Right lobe of liver (tissue), 6 donors: ENCODE measurements at regions not wholly inside any gene's neighbourhood (a gene's known extent, or its start where the extent isn't known, plus 50 kb on each side); places are given as distances from the start of the nearest gene placed in this dataset.

ENCODE experiments used
- ATAC-seq, 4 donors: fragments of 200-7000 bp; cut with Tn5 transposase; one replicate each; pipeline ENCODE4 v1.9.1; 2020; ENCODE audit warnings: mild to moderate bottlenecking in 4 of 4, moderate library complexity in 4 of 4
- DNase-seq, 3 donors: peaks; one replicate each; pipeline ENCODE4 v3.0.0-alpha.2; 2020
- H3K27ac ChIP-seq, 3 donors: fragments of 200-600 bp; one replicate each; pipeline ENCODE4 v1.8.0; 2022
- H3K27me3 ChIP-seq, 2 donors: fragments of 200-600 bp; one replicate each; pipeline ENCODE4 v1.8.0; 2022
- H3K36me3 ChIP-seq, 4 donors: fragments of 200-600 bp; sonication (generic) in 1 of 4; one replicate each; pipeline versions ENCODE4 v1.5.1 to v1.8.0; 2017 to 2022; ENCODE audit warnings: control low read depth in 1 of 4
- H3K4me1 ChIP-seq, 4 donors: fragments of 200-600 bp; sonication (generic) in 1 of 4; one replicate each; pipeline versions ENCODE4 v1.5.1 to v1.8.0; 2017 to 2022; ENCODE audit warnings: control low read depth in 1 of 4
- H3K4me3 ChIP-seq, 3 donors: fragments of 200-600 bp; one replicate each; pipeline ENCODE4 v1.8.0; 2022
- H3K9me3 ChIP-seq, 4 donors: fragments of 200-600 bp; sonication (generic) in 1 of 4; one replicate each; pipeline versions ENCODE4 v1.5.1 to v1.8.0; 2017 to 2022; ENCODE audit warnings: control low read depth in 1 of 4
- POLR2A ChIP-seq: fragments of 450-650 bp; IDR thresholded peaks from one replicate; pipeline ENCODE4 v1.6.1; 2017; ENCODE audit warnings: antibody characterized with exemption, mild to moderate bottlenecking
- WGBS: methylation state at CpG from one replicate; pipeline ENCODE4 v1.1.6; 2018; ENCODE audit warnings: low coverage, low lambda C conversion rate; ENCODE audit not compliant: insufficient coverage; ENCODE audit errors: missing lambda C conversion rate; 5-methylcytosine and 5-hydroxymethylcytosine counted together
- intact Hi-C, 2 donors: fragments of 100-400 bp; cut with DNase I; formaldehyde crosslinking; loops; one replicate each; pipeline versions ENCODE4 v1.11.2 to v1.14.1; 2022
- TF ChIP-seq, protein P1 (sequence below), 4 donors: fragments of 200-600 bp in 3 of 4; fragments of 450-650 bp in 1 of 4; IDR thresholded peaks; one replicate each; pipeline versions ENCODE4 v1.5.1 to v1.8.0; 2016 to 2022; ENCODE audit warnings: antibody characterized with exemption in 4 of 4, mild to moderate bottlenecking in 2 of 4
- donor health status: DM: no; HTN: yes; CAD: no.
- donor health status: DM: no; HTN: no; CAD: no.
- donor health status: DM: no; HTN: no; CAD: no.
- donor health status: DM: no; HTN: yes; CAD: no.
- donor health status: DM: no; HTN: yes; CAD: no.

DNA sequence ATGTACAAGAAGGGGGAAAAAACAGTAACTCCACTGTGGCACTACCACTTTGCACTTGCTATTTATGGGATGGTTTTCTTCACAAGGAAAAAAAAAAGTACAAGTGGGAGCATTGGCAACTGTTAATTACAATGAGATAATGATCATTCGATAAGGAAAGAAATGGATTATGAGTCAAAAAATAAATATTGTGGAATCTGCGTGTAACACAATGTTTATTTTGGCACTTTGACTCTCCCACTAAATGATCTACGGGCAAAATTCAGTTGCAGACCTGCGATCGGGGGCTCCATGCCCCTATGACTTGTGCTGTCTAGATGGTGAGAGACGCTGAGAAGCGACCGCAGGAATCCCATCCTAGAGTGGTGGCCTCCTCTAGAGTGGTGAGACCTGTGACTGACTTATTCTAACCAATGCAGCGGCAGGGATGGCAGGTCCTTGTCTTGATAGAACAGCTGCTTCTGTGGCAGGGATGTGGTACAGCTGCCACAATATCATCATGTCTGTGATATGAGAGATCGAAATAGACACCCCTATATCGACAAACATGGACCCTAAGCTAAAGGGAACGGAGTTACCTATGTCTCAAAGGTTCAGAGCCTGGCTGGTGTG is 345.0 kb upstream of the KLF6 start:
- 59% methylated on average over 9 of the region's 12 CpGs for WGBS
- Histone ChIP-seq H3K27ac (no peak overlapping the region), H3K4me3 (no peak overlapping the region), H3K9me3 (no peaks in the 10 kb centered on the region), H3K27me3 (no peaks in the 10 kb centered on the region), H3K36me3 (no peaks in the 10 kb centered on the region), H3K4me1 (peaks cover 0 to 7% (median 0%) of the 10 kb centered on the region in 4 donors)
- TF ChIP-seq, protein P1, sequence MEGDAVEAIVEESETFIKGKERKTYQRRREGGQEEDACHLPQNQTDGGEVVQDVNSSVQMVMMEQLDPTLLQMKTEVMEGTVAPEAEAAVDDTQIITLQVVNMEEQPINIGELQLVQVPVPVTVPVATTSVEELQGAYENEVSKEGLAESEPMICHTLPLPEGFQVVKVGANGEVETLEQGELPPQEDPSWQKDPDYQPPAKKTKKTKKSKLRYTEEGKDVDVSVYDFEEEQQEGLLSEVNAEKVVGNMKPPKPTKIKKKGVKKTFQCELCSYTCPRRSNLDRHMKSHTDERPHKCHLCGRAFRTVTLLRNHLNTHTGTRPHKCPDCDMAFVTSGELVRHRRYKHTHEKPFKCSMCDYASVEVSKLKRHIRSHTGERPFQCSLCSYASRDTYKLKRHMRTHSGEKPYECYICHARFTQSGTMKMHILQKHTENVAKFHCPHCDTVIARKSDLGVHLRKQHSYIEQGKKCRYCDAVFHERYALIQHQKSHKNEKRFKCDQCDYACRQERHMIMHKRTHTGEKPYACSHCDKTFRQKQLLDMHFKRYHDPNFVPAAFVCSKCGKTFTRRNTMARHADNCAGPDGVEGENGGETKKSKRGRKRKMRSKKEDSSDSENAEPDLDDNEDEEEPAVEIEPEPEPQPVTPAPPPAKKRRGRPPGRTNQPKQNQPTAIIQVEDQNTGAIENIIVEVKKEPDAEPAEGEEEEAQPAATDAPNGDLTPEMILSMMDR (IDR thresholded peaks at IDR 0.05): no peak
- TF ChIP-seq POLR2A: no peak
- intact Hi-C loops: no loop called here
- ATAC-seq (no peak), DNase-seq (no peak)

DNA sequence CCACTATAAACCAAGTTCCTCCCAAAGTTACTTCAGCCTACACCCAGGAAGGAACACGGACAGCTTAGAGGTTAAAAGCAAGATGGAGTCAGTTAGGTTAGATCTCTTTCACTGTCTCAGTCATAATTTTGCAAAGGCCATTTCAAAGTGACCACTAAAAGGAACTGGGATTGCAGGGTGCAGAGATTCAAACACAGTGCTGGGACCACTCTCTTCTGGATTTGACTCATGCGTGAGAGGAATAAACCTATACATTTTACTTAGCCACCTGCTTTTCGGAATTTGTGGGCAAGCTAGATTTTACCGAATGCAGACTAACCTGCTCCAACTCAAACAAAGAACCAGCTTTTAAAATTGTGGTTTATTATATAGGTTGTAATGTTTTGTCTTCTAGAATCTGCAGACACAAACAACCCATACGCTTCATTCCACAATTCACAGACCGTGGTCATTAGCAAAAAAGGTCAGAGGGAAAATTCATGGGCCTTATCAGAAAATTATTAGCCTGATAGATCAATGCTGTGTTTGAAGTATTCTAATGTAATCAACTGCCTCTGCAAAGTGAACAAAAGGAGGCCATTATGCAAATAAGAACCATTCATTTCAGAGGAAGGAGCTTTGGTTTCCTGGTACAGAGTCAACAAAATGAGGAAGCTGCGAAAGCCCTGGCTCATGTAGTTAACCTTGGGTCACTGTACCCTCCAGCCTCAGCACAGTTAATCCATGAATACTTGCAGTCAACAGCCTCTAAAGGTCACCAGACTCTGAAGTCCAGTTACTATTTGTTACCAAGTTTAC is 342.7 kb upstream of the KLF6 start:
- WGBS: 50% methylated on average over 7 of the region's 7 CpGs
- H3K4me1 ChIP-seq: peaks cover 0 to 7% (median 0%) of the 10 kb centered on the region in 4 donors
- ATAC-seq (peak; percentile 72 to 79 (median 77)), DNase-seq (no peak)
- no peak overlapping the region for H3K27ac ChIP-seq
- no peaks in the 10 kb centered on the region for H3K36me3 ChIP-seq
- intact Hi-C loops: no loop called here
- H3K9me3 ChIP-seq: peaks cover 0 to 3% (median 0%) of the 10 kb centered on the region in 4 donors
- TF ChIP-seq, protein P1 (IDR thresholded peaks at IDR 0.05): no peak
- TF ChIP-seq POLR2A: no peak
- H3K4me3 ChIP-seq: no peak overlapping the region
- no peaks in the 10 kb centered on the region for H3K27me3 ChIP-seq

DNA sequence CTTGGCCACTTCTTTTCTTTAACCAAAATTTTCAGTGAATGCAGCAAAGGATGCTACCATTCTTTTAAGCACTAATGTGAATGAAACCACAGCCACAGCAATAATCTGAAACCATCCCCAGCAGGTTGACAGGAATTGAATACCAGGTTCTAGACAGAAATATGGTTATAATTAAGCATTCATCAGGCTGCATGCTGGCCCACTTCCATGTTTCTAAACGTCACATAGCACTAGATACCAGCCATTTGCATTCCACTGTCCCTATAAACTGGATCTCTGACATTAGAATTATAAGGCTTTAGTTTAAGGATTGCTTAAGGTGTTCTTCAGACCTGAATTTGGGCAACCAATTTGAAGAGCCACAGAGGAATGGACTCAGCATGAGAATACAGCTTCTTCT is 340.8 kb upstream of the KLF6 start:
- Histone ChIP-seq H3K36me3 (no peaks in the 10 kb centered on the region), H3K9me3 (peaks cover 0 to 3% (median 0%) of the 10 kb centered on the region in 4 donors), H3K27me3 (no peaks in the 10 kb centered on the region), H3K27ac (no peak overlapping the region), H3K4me3 (no peak overlapping the region), H3K4me1 (no peaks in the 10 kb centered on the region)
- no peak for DNase-seq
- ATAC-seq: no peak
- intact Hi-C loops: no loop called here
- WGBS: 70% methylated on average over 1 of the region's 1 CpG
- no peak for TF ChIP-seq POLR2A
- TF ChIP-seq, protein P1 (IDR thresholded peaks at IDR 0.05): no peak

DNA sequence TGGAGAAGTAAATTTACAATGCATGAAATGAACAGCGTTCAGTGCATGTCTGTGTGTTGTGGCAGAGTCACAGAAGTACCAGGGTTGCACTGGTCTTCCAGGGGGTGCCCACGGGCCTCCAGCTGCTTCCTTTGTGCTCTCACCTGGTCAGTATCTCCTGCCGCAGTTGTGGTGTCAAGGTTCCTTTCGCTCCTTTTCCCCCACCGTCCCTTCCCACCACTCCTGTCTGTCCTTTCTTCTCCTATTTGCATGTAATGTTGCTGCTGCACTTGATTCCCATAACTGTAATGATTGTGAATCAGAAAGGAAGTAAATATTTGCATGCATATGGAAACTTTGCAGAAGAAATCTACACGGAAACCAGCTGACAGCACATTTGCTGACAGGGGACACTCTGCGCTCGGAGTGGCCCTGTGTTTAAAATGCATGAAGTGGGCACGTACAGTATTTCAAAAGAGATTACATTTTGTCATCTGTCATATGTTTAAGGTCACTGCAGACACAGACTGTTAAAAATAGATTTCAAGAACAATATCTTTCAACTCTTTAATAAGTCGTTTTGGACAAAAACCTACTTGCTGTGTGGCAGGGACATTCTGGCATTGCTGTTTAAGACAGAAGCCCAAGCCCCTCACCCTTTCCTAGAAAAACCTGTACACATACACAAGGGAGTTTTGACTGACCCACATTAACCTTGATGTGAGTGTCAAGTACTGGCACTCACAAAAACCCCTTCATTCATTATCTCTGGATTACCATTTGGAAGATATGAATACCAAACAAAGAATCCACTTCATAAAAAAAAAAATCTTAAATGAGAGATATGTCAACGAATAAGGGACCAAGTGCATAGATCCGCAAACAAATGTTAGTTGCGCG is 336.7 kb upstream of the KLF6 start:
- Histone ChIP-seq H3K27ac (peak overlapping the region in 2 of 3 donors; percentile 29 to 53), H3K36me3 (no peaks in the 10 kb centered on the region), H3K4me3 (peak overlapping the region in 1 of 3 donors; percentile 19), H3K4me1 (no peaks in the 10 kb centered on the region), H3K9me3 (peaks cover 0 to 3% (median 0%) of the 10 kb centered on the region in 4 donors), H3K27me3 (no peaks in the 10 kb centered on the region)
- intact Hi-C loops: no loop called here
- ATAC-seq: peak; percentile 49 to 61 (median 56)
- 41% methylated on average over 14 of the region's 14 CpGs for WGBS
- TF ChIP-seq, protein P1 (IDR thresholded peaks at IDR 0.05): no peak
- peak; percentile 38 for TF ChIP-seq POLR2A
- no peak for DNase-seq
